MG63 (cell line): ENCODE measurements at regions not wholly inside any gene's neighbourhood (a gene's known extent, or its start where the extent isn't known, plus 50 kb on each side); places are given as distances from the start of the nearest gene placed in this dataset.

Experiments
- DNase-seq: peaks from one replicate; pipeline ENCODE4 v3.0.0-alpha.2; 2020
- H3K27me3 ChIP-seq: fragments of 250-450 bp; sonication (Bioruptor Pico); 2 replicates; pipeline ENCODE4 v1.5.1; 2020; ENCODE audit warnings: mild to moderate bottlenecking, moderate library complexity
- H3K36me3 ChIP-seq: fragments of 250-450 bp; sonication (Bioruptor Pico); 2 replicates; pipeline ENCODE4 v1.5.1; 2020; ENCODE audit warnings: mild to moderate bottlenecking, moderate library complexity
- H3K4me3 ChIP-seq: fragments of 250-450 bp; sonication (Bioruptor Pico); 2 replicates; pipeline ENCODE4 v1.5.1; 2020; ENCODE audit warnings: mild to moderate bottlenecking, moderate library complexity
- H3K9me3 ChIP-seq: fragments of 250-450 bp; sonication (Bioruptor Pico); 2 replicates; pipeline ENCODE4 v1.5.1; 2020; ENCODE audit warnings: mild to moderate bottlenecking, moderate library complexity

GRCh38 chr13:44092078-44092970, 212.6 kb downstream of the LACC1 start:
- peaks cover 2% of the 10 kb centered on the region; the same call in 1 of the 2 replicates for H3K9me3 ChIP-seq
- no peaks in the 10 kb centered on the region for H3K36me3 ChIP-seq
- H3K4me3 ChIP-seq, result no peak overlapping the region
- DNase-seq, result no peak
- H3K27me3 ChIP-seq, result no peaks in the 10 kb centered on the region

DNA sequence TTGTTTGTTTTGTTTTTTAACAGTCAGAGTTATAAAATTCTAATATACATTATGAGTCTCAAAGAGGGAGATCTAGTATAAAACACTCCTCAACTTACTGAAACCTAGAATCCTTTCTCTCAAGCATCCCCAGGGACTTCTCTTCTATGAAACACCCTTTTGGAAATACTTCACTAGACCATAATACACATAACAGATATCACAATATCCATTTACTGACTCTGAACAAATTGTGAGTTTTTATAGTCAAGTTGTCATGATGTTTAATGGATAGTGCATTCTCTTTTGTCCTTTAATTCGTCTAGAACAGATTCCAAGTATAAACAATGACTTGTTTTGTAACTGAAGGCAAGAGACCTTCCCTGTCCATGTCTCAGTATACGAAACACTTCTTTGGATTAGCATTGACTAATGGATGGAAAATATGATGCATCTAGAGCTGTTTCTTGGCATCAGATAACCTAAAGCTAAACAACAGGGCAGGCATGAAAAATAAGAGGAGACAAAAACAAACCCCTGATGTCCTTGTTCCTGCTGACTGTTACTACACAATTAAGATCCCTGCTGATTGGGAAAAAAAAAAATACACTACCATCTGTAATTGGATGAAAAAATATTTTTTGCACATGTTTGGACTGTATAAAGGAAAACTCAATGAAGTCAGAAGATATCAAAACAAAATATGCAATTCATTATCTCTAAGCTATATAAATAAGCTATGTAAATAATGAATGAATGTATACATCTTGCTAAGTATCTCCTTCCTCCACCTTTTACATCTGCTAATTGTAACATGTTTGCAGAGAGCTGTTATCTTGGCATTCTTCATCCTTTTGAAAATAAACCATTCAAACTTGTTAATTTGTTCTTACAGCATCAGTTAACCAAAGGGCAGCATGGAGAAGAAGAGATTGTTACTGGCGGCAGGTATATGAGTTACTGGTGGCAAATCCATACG, 214.2 kb downstream of the LACC1 start:
- DNase-seq, result no peak

DNA sequence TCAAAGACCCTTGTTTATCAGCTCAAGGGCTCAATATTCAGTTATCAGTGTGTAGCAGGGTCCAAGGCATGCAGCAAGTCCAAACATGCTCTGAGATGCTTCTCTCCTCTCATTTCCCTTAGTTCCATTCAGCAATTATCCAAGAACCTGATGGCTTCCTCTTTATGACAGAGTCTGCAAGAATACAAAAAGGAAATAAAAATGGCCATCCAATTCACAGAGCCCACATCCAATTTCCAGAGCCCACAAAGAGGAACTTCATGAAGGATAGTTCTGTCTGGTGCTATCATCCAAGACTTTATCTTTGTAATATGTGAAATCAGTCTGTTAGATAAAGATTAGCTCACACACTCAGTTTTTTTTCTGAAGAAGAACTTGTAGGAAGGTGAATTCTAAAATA, 217.2 kb downstream of the LACC1 start:
- no peak overlapping the region for H3K4me3 ChIP-seq
- no peaks in the 10 kb centered on the region for H3K36me3 ChIP-seq
- peaks cover 4% of the 10 kb centered on the region; the same call in 1 of the 2 replicates for H3K9me3 ChIP-seq
- no peak for DNase-seq
- no peaks in the 10 kb centered on the region for H3K27me3 ChIP-seq

More for the DNA sequence above, 214.2 kb downstream of the LACC1 start:
- no peaks in the 10 kb centered on the region for H3K36me3 ChIP-seq
- H3K9me3 ChIP-seq, result peaks cover 2% of the 10 kb centered on the region; the same call in 1 of the 2 replicates
- no peaks in the 10 kb centered on the region for H3K27me3 ChIP-seq
- no peak overlapping the region for H3K4me3 ChIP-seq

DNA sequence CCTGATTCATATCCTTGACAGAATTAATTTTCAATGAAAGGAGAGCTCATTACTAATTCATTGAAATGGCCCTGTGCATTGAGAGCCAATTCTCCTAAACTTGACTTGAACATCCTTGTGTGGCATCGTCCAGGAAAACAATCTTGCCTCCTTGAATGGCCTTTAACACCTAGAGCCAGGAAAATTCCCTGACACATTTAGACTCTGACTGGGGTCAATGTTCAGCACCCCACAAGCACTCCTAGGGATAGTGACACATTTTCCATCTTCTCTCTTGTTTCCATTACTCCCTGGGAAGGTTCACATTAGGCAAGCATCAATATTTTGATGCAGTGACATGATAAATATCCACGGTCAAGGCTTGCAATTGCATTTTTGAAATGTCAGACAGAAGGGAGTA, 218.9 kb downstream of the LACC1 start:
- no peak for DNase-seq
- Histone ChIP-seq H3K9me3 (peaks cover 5% of the 10 kb centered on the region), H3K4me3 (no peak overlapping the region), H3K36me3 (no peaks in the 10 kb centered on the region), H3K27me3 (no peaks in the 10 kb centered on the region)

- H3K27me3 ChIP-seq, result no peaks in the 10 kb centered on the region
- peaks cover 5% of the 10 kb centered on the region for H3K9me3 ChIP-seq
- no peaks in the 10 kb centered on the region for H3K36me3 ChIP-seq
- DNase-seq, result no peak
- H3K4me3 ChIP-seq, result no peak overlapping the region
These were observed 221.8 kb downstream of the LACC1 start for GRCh38 chr13:44101347-44102083.

DNA sequence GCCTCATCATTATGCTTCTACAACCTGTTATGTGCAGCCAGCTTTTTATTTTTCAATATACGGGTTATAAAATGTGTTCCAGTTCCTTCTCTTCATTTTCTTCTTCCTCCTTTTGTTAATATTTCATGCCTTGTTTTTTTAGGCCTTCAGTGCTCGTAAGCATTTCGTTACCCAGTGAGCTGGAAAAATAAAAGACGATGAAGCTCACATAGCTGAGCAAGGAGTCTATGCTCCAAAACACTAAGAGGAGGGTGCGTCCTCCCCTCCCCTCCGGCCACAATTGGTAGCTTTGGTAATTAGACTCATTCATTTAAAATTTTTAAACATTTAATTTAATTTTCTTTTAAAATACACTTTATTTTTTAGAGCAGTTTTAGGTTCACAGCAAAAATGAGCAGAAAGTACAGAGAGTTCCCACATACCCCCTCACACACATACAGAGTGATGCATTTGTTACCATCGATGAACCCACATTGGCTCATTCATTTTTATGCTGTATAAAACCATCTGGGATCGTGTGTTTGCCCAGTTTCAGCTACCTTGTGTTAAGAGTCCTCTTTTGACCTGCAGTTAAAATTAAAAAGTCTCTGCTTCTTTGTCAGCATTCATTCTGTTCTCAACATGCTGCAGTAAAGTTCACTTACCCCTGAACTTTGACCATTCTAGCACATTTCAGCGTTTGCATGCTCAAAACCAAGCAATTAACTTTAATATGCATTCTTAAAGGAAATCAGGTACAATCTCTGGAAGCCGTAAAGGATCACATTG, 223.9 kb downstream of the LACC1 start:
- DNase-seq, result no peak
- Histone ChIP-seq H3K27me3 (no peaks in the 10 kb centered on the region), H3K9me3 (peaks cover 5% of the 10 kb centered on the region), H3K36me3 (no peaks in the 10 kb centered on the region), H3K4me3 (no peak overlapping the region)

DNA sequence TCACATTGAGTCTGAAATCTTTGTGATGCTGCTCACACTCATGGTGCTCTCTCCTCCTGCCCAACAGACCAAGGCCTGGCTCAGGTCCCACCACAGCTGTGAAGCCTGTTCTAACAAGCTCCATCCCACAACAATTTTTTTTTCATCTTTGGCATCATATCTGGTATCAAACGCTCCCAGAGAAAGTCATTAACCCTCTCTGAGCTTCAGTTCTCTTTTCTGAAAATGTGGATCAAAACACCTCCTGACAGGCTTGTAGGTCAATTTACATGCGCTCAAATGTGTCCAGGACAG, 224.4 kb downstream of the LACC1 start:
- no peak overlapping the region for H3K4me3 ChIP-seq
- H3K36me3 ChIP-seq, result no peaks in the 10 kb centered on the region
- peaks cover 5% of the 10 kb centered on the region for H3K9me3 ChIP-seq
- H3K27me3 ChIP-seq, result no peaks in the 10 kb centered on the region
- no peak for DNase-seq

DNA sequence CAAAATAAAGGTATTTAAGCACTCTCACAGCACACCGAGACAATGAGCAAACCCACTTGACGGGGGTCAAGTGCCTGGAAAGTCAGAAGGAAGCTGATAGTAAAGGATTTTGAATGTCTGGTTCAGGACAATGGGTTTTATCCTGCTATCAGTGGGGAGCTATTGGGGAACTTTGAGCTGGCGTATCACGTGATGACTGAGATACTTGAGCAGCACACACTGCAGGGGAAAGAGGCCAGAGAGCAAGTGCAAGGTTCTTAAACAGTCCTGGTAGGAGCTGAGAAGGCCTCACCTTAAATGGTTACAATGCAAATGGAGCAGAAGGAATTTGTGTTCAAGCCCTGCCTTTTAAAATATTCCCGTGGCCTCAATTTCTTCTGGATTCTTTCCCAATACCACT, 225.3 kb downstream of the LACC1 start:
- H3K27me3 ChIP-seq, result no peaks in the 10 kb centered on the region
- no peak overlapping the region for H3K4me3 ChIP-seq
- DNase-seq, result no peak

DNA sequence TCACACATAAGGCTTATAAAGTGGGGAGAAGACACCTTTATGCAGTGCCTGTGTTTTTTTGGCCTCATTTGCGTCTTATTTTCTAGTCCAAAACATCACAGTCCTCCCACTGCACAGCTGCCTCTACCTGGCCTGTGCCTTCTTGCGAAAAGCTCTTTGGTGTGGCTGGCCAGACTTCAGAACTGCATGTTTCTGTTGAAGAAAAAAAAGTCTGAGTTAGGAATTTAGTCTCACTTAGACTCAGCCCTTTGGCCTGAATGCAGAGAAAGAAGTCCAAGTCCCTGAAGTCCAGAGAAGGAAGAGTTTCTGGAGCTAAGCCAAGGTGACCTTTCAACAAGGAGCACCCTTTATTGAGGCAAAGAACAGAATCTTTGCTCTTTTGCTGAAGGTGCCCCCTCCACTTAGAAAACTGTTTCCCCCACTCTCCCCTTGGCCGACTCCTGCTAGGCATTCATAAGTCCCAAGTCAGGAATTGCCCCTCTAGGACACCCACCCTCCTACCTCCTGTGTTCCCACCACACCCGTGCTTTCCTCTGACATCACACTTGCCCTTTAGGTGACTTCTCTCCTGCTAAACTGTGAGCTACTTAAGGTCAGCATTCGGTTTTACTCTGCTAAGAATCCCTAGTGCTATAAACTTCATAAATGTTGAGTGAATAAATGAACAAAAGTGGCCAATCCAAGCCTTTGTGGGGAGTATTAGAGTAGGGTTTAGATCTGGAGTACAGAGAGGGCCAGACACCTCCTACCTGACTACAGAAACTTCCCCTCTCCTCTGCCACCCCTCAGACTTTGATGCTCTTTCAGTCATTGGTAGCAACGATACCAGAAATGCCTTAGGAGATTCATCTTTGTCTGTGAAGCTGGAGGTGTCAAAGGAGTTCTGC, 226.8 kb downstream of the LACC1 start:
- Histone ChIP-seq H3K27me3 (no peaks in the 10 kb centered on the region), H3K36me3 (no peaks in the 10 kb centered on the region), H3K4me3 (no peak overlapping the region), H3K9me3 (peaks cover 5% of the 10 kb centered on the region)
- no peak for DNase-seq

More for the DNA sequence above, 225.3 kb downstream of the LACC1 start:
- H3K36me3 ChIP-seq, result no peaks in the 10 kb centered on the region
- peaks cover 5% of the 10 kb centered on the region for H3K9me3 ChIP-seq

DNA sequence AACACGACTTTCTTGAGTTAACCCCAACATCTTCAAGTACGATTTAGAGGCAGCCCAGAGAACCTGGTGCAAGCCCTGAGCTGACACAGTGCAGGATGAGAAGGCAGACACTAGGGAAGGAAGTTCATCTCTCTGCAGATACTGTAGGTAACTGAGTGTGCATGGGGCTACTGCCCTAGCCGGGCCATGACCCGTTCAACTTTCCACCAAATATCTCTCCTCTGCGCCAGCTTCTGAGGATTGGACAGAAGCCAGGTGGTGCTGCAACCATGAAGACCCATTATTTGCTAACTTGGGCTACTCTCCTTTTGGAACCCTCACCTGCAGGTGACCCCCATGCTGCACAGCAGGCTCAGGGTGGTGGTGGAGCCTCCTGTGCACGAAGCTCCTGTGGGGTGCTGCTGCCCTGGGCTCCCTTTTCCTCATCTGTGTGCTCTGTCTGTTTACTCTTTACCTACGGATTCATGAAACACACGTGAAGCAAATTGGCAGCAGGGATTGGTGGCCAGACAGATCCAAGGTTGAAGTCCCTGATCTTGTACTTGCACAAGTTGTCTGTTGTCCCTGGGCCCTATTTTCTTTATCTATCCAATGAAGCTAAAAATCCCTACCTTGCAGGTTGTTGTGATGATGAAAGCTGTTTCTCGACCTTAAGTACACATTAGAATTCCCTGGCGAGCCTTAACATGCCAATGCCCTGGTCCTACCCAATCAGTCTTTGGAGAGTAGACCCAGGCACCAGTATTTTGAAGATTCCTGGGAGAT, 227.8 kb downstream of the LACC1 start:
- no peak overlapping the region for H3K4me3 ChIP-seq
- DNase-seq, result no peak
- H3K36me3 ChIP-seq, result no peaks in the 10 kb centered on the region
- no peaks in the 10 kb centered on the region for H3K27me3 ChIP-seq
- no peaks in the 10 kb centered on the region; the same call in none of the 2 replicates for H3K9me3 ChIP-seq

DNA sequence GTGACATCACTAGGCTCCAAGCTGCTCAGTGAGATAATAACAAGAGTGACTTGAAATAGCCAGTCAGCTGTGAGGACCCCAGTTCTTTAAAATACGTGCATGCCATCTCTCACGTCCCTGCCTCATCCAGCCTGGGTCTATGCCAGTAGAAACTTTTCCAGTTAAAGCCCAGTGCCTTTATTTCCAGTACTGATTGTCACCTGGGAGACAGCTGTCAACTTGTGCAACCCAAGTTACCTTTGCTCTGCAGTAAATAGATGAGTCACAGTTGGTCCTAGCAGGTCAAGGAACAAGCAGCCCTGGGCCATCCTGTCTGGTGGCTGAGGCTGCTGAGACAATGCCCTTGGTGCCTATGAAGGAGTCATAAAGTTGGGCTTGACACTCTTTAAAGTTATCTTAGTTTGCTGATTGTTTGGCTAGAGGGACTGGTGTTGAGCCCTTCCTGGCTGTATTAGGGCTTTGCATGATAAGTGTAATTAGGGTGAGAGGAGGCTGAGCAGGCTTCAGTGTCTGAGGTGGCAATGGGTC, 228.7 kb downstream of the LACC1 start:
- H3K4me3 ChIP-seq, result no peak overlapping the region
- H3K36me3 ChIP-seq, result no peaks in the 10 kb centered on the region
- no peaks in the 10 kb centered on the region for H3K9me3 ChIP-seq
- no peaks in the 10 kb centered on the region for H3K27me3 ChIP-seq
- DNase-seq, result no peak

DNA sequence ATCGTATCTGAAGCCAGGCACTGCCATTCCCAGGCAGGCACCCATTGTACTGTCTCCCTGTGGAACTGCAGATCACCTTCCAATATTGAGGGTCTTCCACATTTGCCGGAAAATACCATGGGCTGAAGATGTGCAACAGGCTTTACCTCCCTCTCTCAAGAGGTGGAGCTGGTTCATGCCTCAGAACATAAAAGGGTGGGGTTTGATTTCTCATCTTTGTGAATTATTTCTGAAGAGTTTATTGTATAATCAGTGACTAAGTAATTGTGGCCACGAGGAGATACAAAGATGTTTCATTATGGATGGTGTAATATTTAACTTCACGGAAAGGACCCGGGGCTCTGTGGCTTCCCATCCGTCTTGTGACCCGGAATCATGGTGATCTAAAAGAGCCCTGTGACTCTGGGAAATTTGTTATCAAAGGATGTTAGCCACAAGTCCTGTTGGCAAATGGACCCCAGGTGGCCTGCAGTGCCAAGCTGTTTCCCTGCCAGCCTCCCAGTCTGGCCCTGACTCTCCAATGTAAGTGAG, 230.5 kb downstream of the LACC1 start:
- no peaks in the 10 kb centered on the region for H3K36me3 ChIP-seq
- DNase-seq, result no peak
- no peaks in the 10 kb centered on the region for H3K9me3 ChIP-seq
- H3K27me3 ChIP-seq, result no peaks in the 10 kb centered on the region
- H3K4me3 ChIP-seq, result no peak overlapping the region

- Histone ChIP-seq H3K9me3 (no peaks in the 10 kb centered on the region), H3K36me3 (no peaks in the 10 kb centered on the region), H3K4me3 (no peak overlapping the region), H3K27me3 (no peaks in the 10 kb centered on the region)
- DNase-seq, result no peak
These were observed 232.0 kb downstream of the LACC1 start for GRCh38 chr13:44111701-44112100.

DNA sequence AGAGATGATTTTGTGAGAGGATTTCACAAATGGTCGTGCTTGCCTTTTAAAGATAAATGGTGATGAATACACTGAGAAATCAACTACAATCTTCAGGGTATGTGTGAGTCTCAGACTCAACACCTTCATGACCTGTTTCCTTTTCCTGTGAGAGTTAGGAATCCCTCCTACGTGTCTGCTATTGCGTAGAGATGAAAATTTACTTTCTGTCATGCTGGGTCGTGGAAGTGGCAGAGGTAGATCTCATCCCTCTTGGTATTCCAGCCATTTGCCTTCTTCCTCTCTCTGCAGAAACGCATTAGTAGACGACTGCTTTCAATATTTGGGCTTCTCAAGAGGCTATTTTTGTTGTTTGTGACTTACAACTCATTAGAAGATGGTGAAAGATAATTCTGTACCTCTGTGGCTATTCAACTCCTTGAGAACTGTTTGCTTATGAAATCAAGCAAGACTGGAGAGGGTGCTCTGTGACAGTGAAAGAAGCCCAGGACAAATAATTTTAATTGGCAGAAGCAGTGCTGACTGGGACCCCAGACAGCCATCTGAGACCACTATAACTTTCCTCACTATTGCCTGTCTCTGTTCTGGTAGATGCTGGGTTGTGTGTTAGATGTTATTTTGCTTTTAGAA, 233.1 kb downstream of the LACC1 start:
- Histone ChIP-seq H3K27me3 (no peaks in the 10 kb centered on the region), H3K36me3 (no peaks in the 10 kb centered on the region), H3K9me3 (no peaks in the 10 kb centered on the region), H3K4me3 (no peak overlapping the region)
- no peak for DNase-seq
